ENCODE measurements at regions not wholly inside any gene's neighbourhood (a gene's known extent, or its start where the extent isn't known, plus 50 kb on each side); places are given as distances from the start of the nearest gene placed in this dataset.

- Histone ChIP-seq H3K4me1 (ENCODE audit: insufficient read depth, insufficient read length) (no peaks in the 10 kb centered on the region), H3K4me3 (ENCODE audit: insufficient read length, low read depth) (no peak overlapping the region), H3K27me3 (ENCODE audit: insufficient read depth, insufficient read length) (no peaks in the 10 kb centered on the region), H3K36me3 (ENCODE audit: insufficient read depth, insufficient read length, low read length) (no peaks in the 10 kb centered on the region), H3K9me3 (ENCODE audit: insufficient read depth, low read length) (no peaks in the 10 kb centered on the region), H3K9ac (ENCODE audit: insufficient read length, low read depth) (no peak overlapping the region)
- TF ChIP-seq SUZ12 (IDR thresholded peaks at IDR 0.05; ENCODE audit: extremely low read depth, insufficient read depth, insufficient read length) (no peak), YY1 (IDR thresholded peaks at IDR 0.05; ENCODE audit: insufficient read depth, insufficient read length) (no peak), ZNF274 (IDR thresholded peaks at IDR 0.05; ENCODE audit: low read depth, low read length) (no peak)
- no peak for DNase-seq (ENCODE audit: low read depth, low spot score)
Observed at GRCh38 chr14:48005986-48006385, 330.6 kb upstream of the MDGA2 start.

- Histone ChIP-seq H3K4me1 (ENCODE audit: insufficient read depth, insufficient read length) (no peaks in the 10 kb centered on the region), H3K4me3 (ENCODE audit: insufficient read length, low read depth) (no peak overlapping the region), H3K27me3 (ENCODE audit: insufficient read depth, insufficient read length) (no peaks in the 10 kb centered on the region), H3K9me3 (ENCODE audit: insufficient read depth, low read length) (no peaks in the 10 kb centered on the region), H3K36me3 (ENCODE audit: insufficient read depth, insufficient read length, low read length) (no peaks in the 10 kb centered on the region), H3K9ac (ENCODE audit: insufficient read length, low read depth) (no peak overlapping the region)
- DNase-seq (ENCODE audit: low read depth, low spot score): no peak
- TF ChIP-seq ZNF274 (IDR thresholded peaks at IDR 0.05; ENCODE audit: low read depth, low read length) (no peak), YY1 (IDR thresholded peaks at IDR 0.05; ENCODE audit: insufficient read depth, insufficient read length) (no peak), SUZ12 (IDR thresholded peaks at IDR 0.05; ENCODE audit: extremely low read depth, insufficient read depth, insufficient read length) (no peak)
Observed at GRCh38 chr14:47993883-47994282, 318.5 kb upstream of the MDGA2 start.

- TF ChIP-seq SUZ12 (IDR thresholded peaks at IDR 0.05; ENCODE audit: extremely low read depth, insufficient read depth, insufficient read length) (no peak), YY1 (IDR thresholded peaks at IDR 0.05; ENCODE audit: insufficient read depth, insufficient read length) (no peak), ZNF274 (IDR thresholded peaks at IDR 0.05; ENCODE audit: low read depth, low read length) (no peak)
- no peak overlapping the region for H3K4me3 ChIP-seq (ENCODE audit: insufficient read length, low read depth)
- no peaks in the 10 kb centered on the region for H3K27me3 ChIP-seq (ENCODE audit: insufficient read depth, insufficient read length)
- no peak for DNase-seq (ENCODE audit: low read depth, low spot score)
- H3K9ac ChIP-seq (ENCODE audit: insufficient read length, low read depth): no peak overlapping the region
- H3K36me3 ChIP-seq (ENCODE audit: insufficient read depth, insufficient read length, low read length): no peaks in the 10 kb centered on the region
- H3K4me1 ChIP-seq (ENCODE audit: insufficient read depth, insufficient read length): no peaks in the 10 kb centered on the region
- no peaks in the 10 kb centered on the region for H3K9me3 ChIP-seq (ENCODE audit: insufficient read depth, low read length)
Observed at GRCh38 chr14:47988175-47988574, 312.8 kb upstream of the MDGA2 start.

- no peak overlapping the region for H3K4me3 ChIP-seq (ENCODE audit: insufficient read length, low read depth)
Observed at GRCh38 chr14:47978871-47979270, 303.5 kb upstream of the MDGA2 start.

GRCh38 chr14:47976139-47976538 is 300.7 kb upstream of the MDGA2 start:
- TF ChIP-seq ZNF274 (IDR thresholded peaks at IDR 0.05; ENCODE audit: low read depth, low read length) (no peak), SUZ12 (IDR thresholded peaks at IDR 0.05; ENCODE audit: extremely low read depth, insufficient read depth, insufficient read length) (no peak)
- no peak for DNase-seq (ENCODE audit: low read depth, low spot score)
- no peak overlapping the region for H3K4me3 ChIP-seq (ENCODE audit: insufficient read length, low read depth)

More at GRCh38 chr14:47978871-47979270, 303.5 kb upstream of the MDGA2 start:
- H3K27me3 ChIP-seq (ENCODE audit: insufficient read depth, insufficient read length): no peaks in the 10 kb centered on the region
- TF ChIP-seq ZNF274 (IDR thresholded peaks at IDR 0.05; ENCODE audit: low read depth, low read length): no peak
- no peak for TF ChIP-seq SUZ12 (IDR thresholded peaks at IDR 0.05; ENCODE audit: extremely low read depth, insufficient read depth, insufficient read length)
- no peak for TF ChIP-seq YY1 (IDR thresholded peaks at IDR 0.05; ENCODE audit: insufficient read depth, insufficient read length)
- no peaks in the 10 kb centered on the region for H3K36me3 ChIP-seq (ENCODE audit: insufficient read depth, insufficient read length, low read length)
- H3K9me3 ChIP-seq (ENCODE audit: insufficient read depth, low read length): no peaks in the 10 kb centered on the region
- no peak overlapping the region for H3K9ac ChIP-seq (ENCODE audit: insufficient read length, low read depth)
- DNase-seq (ENCODE audit: low read depth, low spot score): no peak
- H3K4me1 ChIP-seq (ENCODE audit: insufficient read depth, insufficient read length): no peaks in the 10 kb centered on the region

GRCh38 chr14:47966076-47966810 is 290.8 kb upstream of the MDGA2 start:
- Histone ChIP-seq H3K36me3 (ENCODE audit: insufficient read depth, insufficient read length, low read length) (no peaks in the 10 kb centered on the region), H3K4me1 (ENCODE audit: insufficient read depth, insufficient read length) (no peaks in the 10 kb centered on the region), H3K9ac (ENCODE audit: insufficient read length, low read depth) (no peak overlapping the region), H3K9me3 (ENCODE audit: insufficient read depth, low read length) (no peaks in the 10 kb centered on the region), H3K4me3 (ENCODE audit: insufficient read length, low read depth) (no peak overlapping the region), H3K27me3 (ENCODE audit: insufficient read depth, insufficient read length) (no peaks in the 10 kb centered on the region)
- TF ChIP-seq YY1 (IDR thresholded peaks at IDR 0.05; ENCODE audit: insufficient read depth, insufficient read length) (no peak), ZNF274 (IDR thresholded peaks at IDR 0.05; ENCODE audit: low read depth, low read length) (no peak)
- DNase-seq (ENCODE audit: low read depth, low spot score): no peak

More at GRCh38 chr14:47976139-47976538, 300.7 kb upstream of the MDGA2 start:
- Histone ChIP-seq H3K4me1 (ENCODE audit: insufficient read depth, insufficient read length) (no peaks in the 10 kb centered on the region), H3K9me3 (ENCODE audit: insufficient read depth, low read length) (no peaks in the 10 kb centered on the region), H3K27me3 (ENCODE audit: insufficient read depth, insufficient read length) (no peaks in the 10 kb centered on the region), H3K36me3 (ENCODE audit: insufficient read depth, insufficient read length, low read length) (no peaks in the 10 kb centered on the region), H3K9ac (ENCODE audit: insufficient read length, low read depth) (no peak overlapping the region)

GRCh38 chr14:47961634-47962033 is 286.2 kb upstream of the MDGA2 start:
- Histone ChIP-seq H3K36me3 (ENCODE audit: insufficient read depth, insufficient read length, low read length) (no peaks in the 10 kb centered on the region), H3K9me3 (ENCODE audit: insufficient read depth, low read length) (no peaks in the 10 kb centered on the region), H3K4me1 (ENCODE audit: insufficient read depth, insufficient read length) (no peaks in the 10 kb centered on the region), H3K27me3 (ENCODE audit: insufficient read depth, insufficient read length) (no peaks in the 10 kb centered on the region), H3K4me3 (ENCODE audit: insufficient read length, low read depth) (no peak overlapping the region), H3K9ac (ENCODE audit: insufficient read length, low read depth) (no peak overlapping the region)
- TF ChIP-seq SUZ12 (IDR thresholded peaks at IDR 0.05; ENCODE audit: extremely low read depth, insufficient read depth, insufficient read length) (no peak), ZNF274 (IDR thresholded peaks at IDR 0.05; ENCODE audit: low read depth, low read length) (no peak), YY1 (IDR thresholded peaks at IDR 0.05; ENCODE audit: insufficient read depth, insufficient read length) (no peak)
- no peak for DNase-seq (ENCODE audit: low read depth, low spot score)
